ENCODE measurements at regions not wholly inside any gene's neighbourhood (a gene's known extent, or its start where the extent isn't known, plus 50 kb on each side); places are given as distances from the start of the nearest gene placed in this dataset.

DNA sequence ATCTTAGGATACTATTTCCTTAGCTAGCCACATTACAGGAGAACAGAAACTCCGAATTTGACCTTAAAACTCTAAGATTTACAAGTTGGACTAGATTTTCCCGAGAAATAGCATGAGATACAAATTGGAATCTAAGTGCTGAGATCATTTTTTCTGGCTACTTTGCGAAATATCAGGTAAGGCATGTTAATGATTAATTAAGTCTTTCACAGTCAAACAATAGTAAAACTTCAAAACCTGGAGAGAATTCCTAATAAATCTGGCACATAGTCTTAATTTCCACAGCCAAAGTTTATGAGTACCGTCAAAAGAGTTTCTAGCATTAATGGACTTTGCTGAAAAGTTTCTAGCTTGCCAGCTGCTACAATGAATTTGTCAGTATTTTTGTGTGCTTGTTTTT is 379.5 kb upstream of the TOM1L1 start:
- TF ChIP-seq, protein P1, sequence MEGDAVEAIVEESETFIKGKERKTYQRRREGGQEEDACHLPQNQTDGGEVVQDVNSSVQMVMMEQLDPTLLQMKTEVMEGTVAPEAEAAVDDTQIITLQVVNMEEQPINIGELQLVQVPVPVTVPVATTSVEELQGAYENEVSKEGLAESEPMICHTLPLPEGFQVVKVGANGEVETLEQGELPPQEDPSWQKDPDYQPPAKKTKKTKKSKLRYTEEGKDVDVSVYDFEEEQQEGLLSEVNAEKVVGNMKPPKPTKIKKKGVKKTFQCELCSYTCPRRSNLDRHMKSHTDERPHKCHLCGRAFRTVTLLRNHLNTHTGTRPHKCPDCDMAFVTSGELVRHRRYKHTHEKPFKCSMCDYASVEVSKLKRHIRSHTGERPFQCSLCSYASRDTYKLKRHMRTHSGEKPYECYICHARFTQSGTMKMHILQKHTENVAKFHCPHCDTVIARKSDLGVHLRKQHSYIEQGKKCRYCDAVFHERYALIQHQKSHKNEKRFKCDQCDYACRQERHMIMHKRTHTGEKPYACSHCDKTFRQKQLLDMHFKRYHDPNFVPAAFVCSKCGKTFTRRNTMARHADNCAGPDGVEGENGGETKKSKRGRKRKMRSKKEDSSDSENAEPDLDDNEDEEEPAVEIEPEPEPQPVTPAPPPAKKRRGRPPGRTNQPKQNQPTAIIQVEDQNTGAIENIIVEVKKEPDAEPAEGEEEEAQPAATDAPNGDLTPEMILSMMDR (conservative IDR thresholded peaks at IDR 0.05): no peak
- TF ChIP-seq EZH2 (IDR thresholded peaks at IDR 0.05; ENCODE audit: low read depth): no peak
